GM18498 (cell line): ENCODE measurements at regions not wholly inside any gene's neighbourhood (a gene's known extent, or its start where the extent isn't known, plus 50 kb on each side); places are given as distances from the start of the nearest gene placed in this dataset.

Experiments
- ATAC-seq: cut with Tn5 transposase; IDR thresholded peaks from one replicate; pipeline ENCODE4 v1.9.1; 2021; ENCODE audit warnings: mild to moderate bottlenecking, moderate library complexity; ENCODE audit not compliant: unreplicated experiment

DNA sequence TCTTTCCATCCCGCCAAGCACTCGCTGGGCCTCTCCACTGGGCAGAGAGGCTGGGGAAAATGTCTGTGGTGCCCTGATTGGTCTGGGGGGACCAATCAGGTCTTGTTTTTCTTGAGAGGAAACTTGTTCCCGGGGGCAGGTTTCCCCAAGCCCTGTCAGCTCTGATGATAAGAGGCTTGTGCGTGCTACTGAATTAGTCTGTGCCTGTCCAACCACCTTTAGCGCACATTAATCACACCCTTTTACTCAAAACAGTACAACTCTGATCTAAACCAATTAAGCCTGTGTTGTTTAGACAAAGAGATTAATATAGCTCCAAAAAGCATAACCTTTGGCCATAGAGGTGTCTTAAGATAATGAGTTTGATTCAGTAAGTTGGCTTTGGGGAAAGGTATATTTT lies 580.4 kb downstream of the VRK1 start:
- no peak for ATAC-seq

DNA sequence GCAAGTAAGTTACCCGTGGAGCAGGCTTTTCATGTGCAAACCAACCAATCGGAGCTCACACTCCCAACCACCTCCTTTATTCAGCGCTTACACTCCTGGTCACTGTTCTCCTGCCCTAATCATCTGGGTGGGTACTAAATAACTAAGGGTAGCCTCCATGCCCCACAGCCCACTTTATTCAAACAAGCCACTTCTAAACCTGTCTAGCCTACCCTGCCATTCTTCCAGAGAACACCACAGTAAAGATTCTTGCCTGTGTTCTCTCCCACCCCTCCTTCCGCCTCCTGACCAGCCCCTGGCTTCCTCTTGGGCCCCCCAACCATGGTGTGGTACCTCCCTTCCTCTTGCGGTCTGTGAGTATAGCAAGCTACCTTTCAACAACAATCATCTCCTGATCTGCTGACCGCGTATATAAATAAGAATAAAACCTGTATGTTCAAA lies 581.9 kb downstream of the VRK1 start:
- no peak for ATAC-seq

DNA sequence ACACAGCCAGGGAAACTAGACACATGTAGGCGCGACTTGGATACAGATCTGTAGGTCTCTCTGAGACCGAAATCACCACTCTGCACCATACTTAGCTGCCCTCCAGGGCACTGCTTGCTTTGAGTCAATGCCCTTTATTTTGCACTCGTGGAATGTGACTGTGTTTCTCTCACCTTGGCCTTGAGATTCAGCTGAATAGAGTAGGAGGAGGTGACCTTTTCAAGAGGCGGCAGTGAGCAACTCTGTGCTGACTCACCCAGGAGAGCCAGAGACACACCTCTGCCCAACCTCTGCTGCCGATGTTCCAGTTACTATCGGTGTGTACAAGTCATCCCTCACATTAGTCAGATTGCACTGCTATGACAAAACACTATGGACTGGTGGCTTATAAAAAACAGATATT lies 583.4 kb downstream of the VRK1 start:
- ATAC-seq: no peak

DNA sequence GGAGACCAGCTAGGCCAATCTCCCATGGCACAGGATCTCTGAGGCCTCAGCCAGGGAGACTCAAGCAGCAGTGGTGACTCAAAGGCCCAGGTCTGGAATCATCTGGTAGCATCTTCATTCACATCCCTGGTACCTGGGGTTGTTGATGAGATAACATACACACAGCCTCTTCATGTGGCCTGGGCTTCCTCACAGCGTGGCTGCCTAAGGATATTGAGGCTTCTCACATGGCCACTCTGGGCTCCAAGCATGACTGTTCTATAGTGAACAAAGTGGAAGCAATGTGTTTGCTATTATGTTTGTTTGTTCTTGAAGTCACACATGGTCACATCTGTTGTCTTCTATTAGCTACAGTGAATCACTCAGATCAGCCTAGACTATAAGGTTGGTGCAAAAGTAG lies 584.1 kb downstream of the VRK1 start:
- ATAC-seq: no peak

DNA sequence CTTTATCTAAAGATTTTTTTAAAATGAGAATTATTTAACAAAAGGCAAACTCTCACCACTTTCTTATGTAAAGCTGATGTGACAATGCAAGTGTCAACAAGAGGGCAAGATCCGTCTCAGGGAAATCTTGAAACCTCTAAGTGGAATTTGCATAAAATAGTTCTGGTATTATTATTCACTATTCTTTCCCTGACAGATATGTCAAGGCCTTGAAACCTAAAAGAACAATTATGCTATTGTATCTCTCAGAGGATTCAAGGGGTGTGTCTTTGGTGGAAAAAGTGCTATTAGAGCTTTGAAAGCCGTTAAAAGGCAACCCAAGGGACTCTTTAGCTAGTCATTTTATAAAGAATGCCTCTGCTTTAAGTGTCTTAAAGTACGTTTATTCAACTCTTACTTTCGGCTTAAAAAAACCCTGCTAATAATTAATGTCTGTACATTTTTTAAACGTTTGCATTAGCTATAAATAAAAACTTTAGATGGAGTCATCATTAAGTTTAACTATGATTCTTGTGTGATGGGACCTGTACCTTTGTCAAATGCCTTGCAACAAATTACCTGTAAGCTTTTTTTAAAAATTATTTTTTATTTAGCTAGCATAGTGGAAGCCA lies 585.5 kb downstream of the VRK1 start:
- no peak for ATAC-seq

DNA sequence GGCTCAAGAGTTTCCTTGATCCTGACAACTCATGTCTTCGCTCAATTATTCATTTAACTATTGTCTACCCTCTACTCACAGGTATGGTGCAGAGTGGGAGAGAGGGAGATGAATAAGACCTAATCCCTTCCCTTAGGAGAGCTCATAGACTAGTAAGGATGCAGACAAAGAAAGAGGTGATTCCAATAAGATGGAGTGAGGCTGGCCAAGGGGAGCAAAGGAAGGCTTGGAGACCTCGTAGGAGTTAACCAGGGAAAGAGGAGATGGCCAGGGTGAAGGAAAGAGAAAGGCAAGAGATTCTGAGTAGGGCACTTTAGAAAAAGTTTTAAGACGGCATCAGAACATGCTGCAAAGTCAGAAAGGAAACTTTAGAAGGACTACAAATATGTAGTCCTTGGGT lies 588.5 kb downstream of the VRK1 start:
- ATAC-seq: no peak

DNA sequence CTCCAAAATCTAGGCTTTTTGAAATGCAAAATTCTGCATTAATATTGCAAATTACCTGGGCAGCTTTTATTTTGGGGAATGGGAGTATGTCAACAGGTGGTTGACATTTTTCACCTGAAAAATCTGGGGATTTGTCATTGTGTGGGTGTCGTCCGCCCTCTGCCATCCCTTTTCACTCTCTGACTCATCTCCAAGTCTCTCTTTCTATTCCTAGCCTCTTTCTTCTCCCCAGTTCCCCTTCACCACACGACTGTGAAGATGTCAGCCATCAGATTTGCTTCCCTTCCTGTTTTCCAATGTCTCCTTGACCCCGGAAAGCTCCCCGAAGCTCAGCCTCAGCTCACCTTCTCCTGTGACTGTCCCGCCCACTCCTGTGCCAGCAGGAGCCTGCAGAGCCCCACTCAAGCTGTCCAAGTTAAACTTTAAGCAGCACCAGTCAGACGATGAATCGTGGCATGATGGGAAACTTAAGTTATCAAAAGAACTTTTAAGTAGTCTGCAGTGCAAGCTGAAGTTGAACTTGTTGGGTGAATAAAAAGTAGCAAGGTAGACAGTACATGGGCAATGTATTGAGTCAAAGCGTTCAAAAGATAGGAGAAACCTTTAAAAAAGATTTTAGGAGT lies 590.2 kb downstream of the VRK1 start:
- ATAC-seq: no peak

DNA sequence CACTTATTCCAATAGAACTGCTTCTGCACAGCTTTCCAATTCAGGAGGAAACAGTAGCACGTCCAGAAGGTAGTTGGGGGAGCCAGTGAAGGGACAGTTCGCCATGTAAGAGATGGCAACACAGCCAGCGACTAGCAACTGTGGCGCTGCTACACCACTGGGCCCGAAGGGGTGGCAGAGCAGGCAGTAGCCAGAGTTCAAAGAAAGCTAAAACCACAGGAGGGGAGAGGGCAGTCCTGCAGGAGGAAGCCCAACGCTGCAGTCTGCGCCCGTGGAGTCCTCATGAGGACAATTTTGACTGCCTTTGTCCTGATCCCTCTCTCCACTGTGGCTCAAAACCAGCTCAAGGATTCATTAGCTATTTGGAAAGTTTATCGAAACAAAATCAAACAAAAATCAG lies 591.2 kb downstream of the VRK1 start:
- no peak for ATAC-seq

DNA sequence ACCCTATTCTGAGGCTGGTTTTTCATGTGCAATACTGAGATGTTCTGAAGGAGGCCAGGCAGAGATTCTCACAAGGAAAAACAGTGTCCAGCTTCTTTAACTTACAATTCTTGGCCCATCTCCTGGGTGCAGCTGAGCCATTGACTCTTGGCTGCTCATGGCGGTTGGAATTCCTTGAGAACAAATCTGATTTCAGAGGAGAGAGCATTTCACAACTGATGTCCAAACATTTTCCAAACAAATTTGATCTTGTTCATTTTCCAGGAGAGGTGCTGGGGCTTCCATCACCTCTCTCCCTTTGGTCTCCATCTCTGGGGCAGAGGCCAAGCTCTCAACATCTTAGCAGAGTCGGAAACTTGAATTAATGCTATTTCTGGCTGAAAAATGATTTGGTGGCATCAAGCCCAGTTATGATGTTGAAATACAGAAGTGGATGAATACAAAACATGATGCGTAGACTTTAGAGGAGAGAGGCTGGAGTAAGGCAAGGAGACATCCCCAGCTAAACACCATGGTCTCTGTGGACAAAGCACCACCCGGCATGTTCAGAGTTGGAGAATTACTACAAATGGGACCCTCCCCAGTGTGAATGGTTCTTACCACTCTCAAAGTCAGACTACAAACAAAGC lies 593.0 kb downstream of the VRK1 start:
- no peak for ATAC-seq

DNA sequence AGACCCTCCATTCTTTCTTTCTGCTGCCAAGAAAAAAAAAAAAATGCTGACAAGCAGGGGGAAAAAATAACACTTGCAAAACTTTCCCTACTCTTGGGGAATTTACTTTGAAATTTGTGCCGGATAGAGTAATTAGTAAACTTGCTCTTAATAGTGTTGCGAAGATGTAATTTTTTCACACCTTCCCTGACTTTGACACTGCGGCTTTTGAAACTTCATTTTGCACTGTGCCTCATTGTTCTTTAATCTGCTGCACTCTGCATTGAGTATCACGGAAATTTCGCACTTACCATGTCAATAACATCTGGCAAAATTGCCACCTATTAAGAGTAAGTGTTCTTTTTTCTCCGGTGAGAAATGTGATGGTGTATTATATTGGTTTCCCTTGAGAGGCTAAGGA lies 596.1 kb downstream of the VRK1 start:
- ATAC-seq: no peak

DNA sequence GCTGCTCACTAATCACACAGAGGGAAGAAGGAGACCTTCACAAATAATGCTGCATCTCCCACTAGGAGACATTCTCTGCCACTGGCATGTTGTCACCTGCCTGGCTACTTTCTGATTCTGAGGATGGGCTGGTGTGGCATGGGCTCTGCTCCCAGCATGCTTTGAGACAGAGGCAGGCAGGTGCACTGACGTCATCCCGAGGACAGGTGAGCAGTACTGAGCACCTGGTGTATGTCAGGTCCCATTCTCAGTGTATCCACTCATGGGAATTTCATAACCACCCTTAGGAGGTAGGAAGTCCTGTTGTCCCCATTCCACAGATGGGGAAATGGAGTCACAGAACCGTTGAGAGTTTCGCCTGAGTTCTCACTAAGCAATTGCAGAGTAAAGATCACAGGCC lies 597.9 kb downstream of the VRK1 start:
- ATAC-seq: no peak

DNA sequence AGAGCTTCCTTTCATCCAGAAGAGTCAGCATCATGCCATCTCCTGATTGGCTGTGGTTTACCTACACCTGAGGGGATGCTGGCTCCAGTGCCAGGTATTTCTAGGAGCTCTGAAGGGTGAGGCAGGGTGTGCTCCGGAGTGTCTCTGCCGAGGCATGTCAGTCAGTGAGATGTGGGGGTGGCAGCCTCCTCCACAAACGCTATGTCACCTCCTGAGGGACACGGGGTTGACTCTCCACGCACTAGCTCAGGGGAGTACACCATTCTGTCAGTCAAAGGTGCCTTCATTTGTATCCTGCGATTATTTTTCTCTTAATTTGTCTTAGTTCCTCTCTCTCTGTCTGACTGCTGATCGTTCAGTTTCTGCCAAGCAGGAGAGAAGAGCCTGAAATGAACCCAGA lies 604.5 kb downstream of the VRK1 start:
- no peak for ATAC-seq

DNA sequence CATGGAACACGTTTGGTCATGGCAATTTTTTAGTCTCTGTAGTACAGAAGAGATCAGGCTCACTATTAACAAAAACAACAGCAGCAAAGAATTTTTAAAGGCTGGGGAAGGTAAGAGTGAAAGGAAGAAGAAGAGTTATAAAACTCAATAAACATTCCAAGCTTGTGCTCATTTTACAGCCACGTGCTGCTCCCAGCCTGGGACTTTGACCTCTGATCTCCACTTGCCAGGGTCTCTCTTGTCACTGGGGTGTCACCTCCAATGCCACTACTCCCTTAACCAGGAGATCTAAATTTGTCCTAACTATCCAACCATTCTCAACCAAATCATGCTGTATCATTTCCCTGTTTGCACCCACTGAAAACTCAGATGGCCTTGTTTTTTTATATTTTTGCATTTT lies 605.1 kb downstream of the VRK1 start:
- ATAC-seq: no peak

DNA sequence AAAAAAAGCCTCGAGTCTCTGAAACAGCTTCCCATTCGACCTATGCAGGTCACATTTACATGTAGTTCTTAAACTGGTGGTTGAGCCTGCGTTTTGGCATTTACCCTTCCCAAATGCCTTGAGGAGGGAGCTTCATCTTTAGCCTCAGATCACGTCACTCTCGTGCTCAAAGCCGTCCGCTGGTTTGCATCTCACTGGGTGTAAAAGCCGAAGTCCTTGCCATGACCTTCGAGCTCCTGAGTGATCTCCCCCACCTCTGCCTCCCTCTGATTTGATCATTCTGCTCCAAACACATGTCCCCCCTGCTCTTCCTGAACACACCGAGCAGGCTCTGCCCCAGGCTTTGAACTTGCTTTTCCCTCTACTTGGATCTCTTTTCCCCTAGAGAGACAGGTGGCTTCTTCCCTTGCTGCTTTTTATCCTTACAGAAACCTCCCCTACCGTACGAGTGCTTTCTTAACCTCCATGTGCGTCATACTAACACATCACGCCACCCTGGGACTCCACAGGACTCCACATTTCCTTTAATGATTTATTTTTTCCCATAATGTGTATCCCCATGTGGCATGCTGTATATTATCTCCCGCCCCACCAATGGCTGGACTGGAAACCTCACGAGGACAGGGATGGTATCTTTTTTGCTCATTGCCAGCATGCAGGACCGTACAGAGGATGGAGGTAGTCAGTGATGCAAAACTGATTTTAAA lies 610.7 kb downstream of the VRK1 start:
- no peak for ATAC-seq

DNA sequence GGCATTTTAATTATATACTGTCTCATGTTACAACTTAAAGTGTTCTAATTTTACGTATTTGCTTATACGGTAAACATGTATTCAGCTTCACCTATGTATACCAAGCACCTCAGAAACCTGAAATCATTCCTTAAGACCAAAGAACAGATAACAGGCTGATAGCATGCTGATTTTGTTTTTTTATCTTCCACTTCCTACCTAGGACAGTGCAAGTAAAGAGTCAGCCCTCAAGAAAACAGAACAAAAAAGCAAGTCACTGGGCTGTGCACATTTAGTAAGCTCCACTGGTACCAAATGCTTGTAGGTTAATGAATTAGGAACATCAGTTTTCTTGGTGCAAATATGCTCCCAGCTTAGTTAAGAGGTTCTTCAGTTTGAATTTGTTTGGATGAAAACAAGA lies 611.3 kb downstream of the VRK1 start:
- ATAC-seq: no peak

DNA sequence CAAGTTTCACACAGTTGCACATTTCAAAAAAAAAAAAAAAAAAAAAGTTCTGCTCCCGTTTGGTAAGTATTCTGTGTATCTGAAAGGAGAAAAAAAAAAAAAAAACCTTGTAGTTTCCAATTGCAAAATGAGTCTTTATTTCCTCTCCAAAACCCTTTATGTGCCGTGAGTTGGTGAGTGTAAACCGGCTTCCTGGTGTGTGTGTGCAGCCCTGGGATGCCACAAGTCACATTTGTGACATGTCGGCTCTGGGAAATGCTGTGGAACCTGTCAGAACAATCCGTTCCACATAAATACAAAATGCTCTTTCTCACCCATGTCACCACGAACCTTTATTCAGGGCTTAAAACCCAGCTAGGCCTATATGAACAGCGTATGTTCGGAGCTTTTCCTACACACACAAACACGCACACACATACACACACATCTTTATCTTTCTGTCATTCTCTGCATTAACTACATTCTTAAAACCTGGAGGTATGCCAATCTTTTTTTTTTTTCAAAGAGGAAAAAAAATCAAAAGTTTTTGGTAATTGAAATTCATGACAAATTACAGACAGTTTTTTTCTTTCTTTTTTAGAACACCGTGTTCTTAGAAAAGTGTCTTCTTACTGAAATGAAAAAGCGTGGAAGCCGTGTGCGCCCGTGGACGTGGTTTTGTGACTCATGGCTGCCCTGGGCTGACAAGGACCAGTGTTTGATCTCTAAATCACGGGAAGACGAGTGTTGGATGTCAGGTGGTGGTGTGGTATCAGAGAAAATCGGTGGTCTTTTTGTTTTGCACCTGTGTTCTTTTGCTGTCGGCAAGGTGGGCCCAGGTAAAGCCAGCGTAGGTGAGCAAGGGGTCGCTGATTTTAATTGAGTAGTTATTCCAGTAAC lies 612.0 kb downstream of the VRK1 start:
- ATAC-seq: no peak

DNA sequence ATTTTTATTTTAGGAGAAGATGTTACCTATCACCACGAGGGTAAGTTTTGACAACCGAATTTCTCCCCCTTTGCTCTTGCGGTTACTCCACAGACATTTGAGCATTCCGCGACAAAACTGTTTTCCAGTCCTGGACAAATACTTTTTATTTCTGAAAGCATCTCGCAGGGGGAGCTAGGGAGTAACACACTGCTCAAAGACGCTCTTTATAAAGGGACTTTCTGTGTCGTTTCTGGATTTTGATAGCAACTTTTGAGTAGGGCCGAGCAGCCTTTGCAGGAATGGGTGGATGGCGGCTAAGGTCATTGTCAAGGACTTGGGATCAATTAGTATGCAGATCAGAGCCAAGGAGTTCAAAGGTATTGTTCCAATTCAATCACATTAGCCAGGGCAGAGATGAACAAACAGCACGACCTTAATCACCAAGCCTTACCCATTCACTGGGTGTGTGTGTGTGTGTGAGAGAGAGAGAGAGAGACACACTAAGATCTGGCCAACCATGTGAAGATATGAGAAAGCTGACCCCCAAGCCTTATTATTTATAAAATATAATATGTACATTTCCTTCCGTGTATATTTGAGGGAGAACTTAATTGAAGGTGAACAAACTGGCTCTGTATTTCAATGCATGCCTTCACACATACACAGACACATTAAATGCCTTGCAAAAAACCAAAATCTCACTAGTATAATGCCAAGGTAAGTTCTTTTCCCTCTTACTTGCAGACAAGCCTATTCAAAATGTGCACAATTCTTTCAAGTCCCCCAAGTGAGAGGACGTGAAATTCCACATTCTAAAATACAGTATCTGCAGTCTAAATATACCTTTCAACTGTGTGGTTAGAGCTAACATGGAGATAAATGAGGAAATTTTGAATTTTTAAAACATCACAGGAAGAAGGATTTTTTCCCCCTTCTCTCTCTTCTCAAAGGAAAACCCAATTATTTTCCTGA lies 613.8 kb downstream of the VRK1 start:
- ATAC-seq: no peak

DNA sequence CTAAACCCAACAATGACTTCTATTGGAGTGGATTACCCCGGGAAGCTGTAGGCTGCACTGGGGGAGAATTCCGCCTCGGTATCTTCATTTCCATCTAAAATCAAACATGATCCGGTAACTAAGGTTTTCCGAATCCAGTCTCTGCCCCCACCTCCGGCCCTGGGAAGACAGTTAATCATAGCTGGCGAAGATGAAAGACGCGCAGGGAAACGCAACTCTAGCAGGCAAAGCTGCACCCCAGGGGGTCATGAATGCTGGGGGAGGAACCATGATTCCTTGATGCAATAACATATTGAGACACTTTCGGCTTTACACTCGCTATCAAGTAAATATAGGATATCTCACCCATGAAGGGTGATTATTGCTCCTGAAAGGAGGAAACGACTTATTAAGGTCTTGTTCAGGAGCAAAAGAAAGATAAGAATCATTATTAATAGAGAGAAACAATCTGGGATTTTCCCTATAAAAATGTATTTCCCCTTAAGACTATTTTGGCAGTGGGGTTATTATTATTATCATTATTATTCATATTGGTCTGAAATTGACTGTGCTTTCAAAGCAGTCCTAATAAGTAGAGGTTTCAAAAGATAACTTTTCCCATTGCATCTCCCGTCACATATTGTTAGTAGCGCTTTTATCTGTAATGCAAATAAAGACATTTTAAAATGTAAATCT lies 614.9 kb downstream of the VRK1 start:
- no peak for ATAC-seq

DNA sequence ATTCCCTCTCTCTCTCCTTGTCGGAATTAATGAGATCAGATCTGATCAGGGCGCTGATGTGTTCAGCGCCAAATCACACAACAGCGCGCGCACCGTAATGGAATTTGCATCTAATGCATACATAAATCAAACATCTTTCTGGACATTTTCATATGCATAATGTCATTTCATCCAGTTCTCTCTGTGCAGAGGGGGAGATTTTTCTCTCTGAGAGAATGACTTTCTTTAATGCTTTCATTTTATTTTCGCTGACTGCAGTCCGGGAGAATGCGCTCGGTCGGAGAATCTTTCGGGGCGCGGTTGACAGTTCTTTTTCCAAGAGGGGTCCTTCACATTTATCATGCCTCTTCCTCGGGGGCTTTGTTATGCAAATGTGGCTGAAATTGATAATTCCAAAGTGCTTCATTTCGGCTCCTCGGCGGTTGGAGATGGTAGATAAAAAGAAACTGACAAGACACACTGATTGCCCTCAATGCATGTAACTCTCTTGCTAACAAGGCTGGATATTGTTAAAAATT lies 615.9 kb downstream of the VRK1 start:
- no peak for ATAC-seq
